ENCODE measurements at regions not wholly inside any gene's neighbourhood (a gene's known extent, or its start where the extent isn't known, plus 50 kb on each side); places are given as distances from the start of the nearest gene placed in this dataset.

GRCh38 chr1:230573658-230574057 lies 68.6 kb upstream of the COG2 start:
- Mint-ChIP-seq H3K4me3 (ENCODE audit: unreplicated experiment) (no peak overlapping the region), H3K27me3 (ENCODE audit: unreplicated experiment) (peaks cover 46% of the 10 kb centered on the region), H3K4me1 (ENCODE audit: unreplicated experiment) (no peaks in the 10 kb centered on the region), H3K27ac (ENCODE audit: unreplicated experiment) (no peak overlapping the region), H3K9me3 (ENCODE audit: unreplicated experiment) (no peaks in the 10 kb centered on the region), H3K36me3 (ENCODE audit: unreplicated experiment) (no peaks in the 10 kb centered on the region)
- no peak for DNase-seq (ENCODE audit: extremely low spot score, unreplicated experiment)
- TF ChIP-seq CTCF (IDR thresholded peaks at IDR 0.05) = no peak

- no peak for TF ChIP-seq CTCF (IDR thresholded peaks at IDR 0.05)
- Mint-ChIP-seq H3K4me1 (ENCODE audit: unreplicated experiment) (no peaks in the 10 kb centered on the region), H3K36me3 (ENCODE audit: unreplicated experiment) (no peaks in the 10 kb centered on the region), H3K9me3 (ENCODE audit: unreplicated experiment) (no peaks in the 10 kb centered on the region), H3K27ac (ENCODE audit: unreplicated experiment) (no peak overlapping the region), H3K27me3 (ENCODE audit: unreplicated experiment) (peaks cover 46% of the 10 kb centered on the region), H3K4me3 (ENCODE audit: unreplicated experiment) (no peak overlapping the region)
- DNase-seq (ENCODE audit: extremely low spot score, unreplicated experiment) = no peak
Measured at GRCh38 chr1:230572121-230573105, 69.9 kb upstream of the COG2 start.

- Mint-ChIP-seq H3K4me3 (ENCODE audit: unreplicated experiment) (no peak overlapping the region), H3K27me3 (ENCODE audit: unreplicated experiment) (peaks cover 43% of the 10 kb centered on the region), H3K9me3 (ENCODE audit: unreplicated experiment) (no peaks in the 10 kb centered on the region), H3K27ac (ENCODE audit: unreplicated experiment) (no peak overlapping the region), H3K36me3 (ENCODE audit: unreplicated experiment) (no peaks in the 10 kb centered on the region), H3K4me1 (ENCODE audit: unreplicated experiment) (no peaks in the 10 kb centered on the region)
- no peak for DNase-seq (ENCODE audit: extremely low spot score, unreplicated experiment)
- no peak for TF ChIP-seq CTCF (IDR thresholded peaks at IDR 0.05)
Measured at GRCh38 chr1:230570724-230571360, 71.4 kb upstream of the COG2 start.

GRCh38 chr1:230569201-230569600 lies 73.1 kb upstream of the COG2 start:
- no peaks in the 10 kb centered on the region for H3K9me3 Mint-ChIP-seq (ENCODE audit: unreplicated experiment)
- no peak overlapping the region for H3K27ac Mint-ChIP-seq (ENCODE audit: unreplicated experiment)
- H3K36me3 Mint-ChIP-seq (ENCODE audit: unreplicated experiment) = no peaks in the 10 kb centered on the region
- peaks cover 54% of the 10 kb centered on the region for H3K27me3 Mint-ChIP-seq (ENCODE audit: unreplicated experiment)
- DNase-seq (ENCODE audit: extremely low spot score, unreplicated experiment) = no peak
- no peaks in the 10 kb centered on the region for H3K4me1 Mint-ChIP-seq (ENCODE audit: unreplicated experiment)
- H3K4me3 Mint-ChIP-seq (ENCODE audit: unreplicated experiment) = no peak overlapping the region
- TF ChIP-seq CTCF (IDR thresholded peaks at IDR 0.05) = no peak

GRCh38 chr1:230568676-230569075 lies 73.6 kb upstream of the COG2 start:
- Mint-ChIP-seq H3K4me1 (ENCODE audit: unreplicated experiment) (no peaks in the 10 kb centered on the region), H3K36me3 (ENCODE audit: unreplicated experiment) (no peaks in the 10 kb centered on the region), H3K4me3 (ENCODE audit: unreplicated experiment) (no peak overlapping the region), H3K27ac (ENCODE audit: unreplicated experiment) (no peak overlapping the region), H3K27me3 (ENCODE audit: unreplicated experiment) (peaks cover 58% of the 10 kb centered on the region), H3K9me3 (ENCODE audit: unreplicated experiment) (no peaks in the 10 kb centered on the region)
- TF ChIP-seq CTCF (IDR thresholded peaks at IDR 0.05) = no peak
- no peak for DNase-seq (ENCODE audit: extremely low spot score, unreplicated experiment)

All from osteocyte (in vitro differentiated cells).